ENCODE measurements at regions not wholly inside any gene's neighbourhood (a gene's known extent, or its start where the extent isn't known, plus 50 kb on each side); places are given as distances from the start of the nearest gene placed in this dataset.

GRCh38 chr7:28231176-28231575, 50.6 kb upstream of the JAZF1 start:
- DNase-seq (ENCODE audit: low spot score) = no peak

DNA sequence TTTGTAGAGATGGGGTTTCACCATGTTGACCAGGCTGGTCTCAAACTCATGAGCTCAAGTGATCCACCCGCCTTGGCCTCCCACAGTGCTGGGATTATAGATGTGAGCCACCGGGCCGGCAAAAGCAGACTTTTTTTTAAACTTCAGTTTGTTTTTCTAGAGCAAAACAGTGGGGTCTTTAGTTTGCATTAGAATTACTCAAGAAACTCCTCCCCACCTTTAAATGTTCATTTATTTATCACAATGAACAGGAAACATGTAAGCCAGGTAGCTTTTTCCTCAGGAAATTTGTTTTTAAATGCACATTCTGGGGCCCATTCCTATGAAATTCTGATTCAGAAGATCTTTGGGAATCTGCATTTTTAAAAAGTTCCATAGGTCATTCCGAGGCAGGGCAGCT, 56.0 kb upstream of the JAZF1 start:
- DNase-seq (ENCODE audit: low spot score) = no peak

DNA sequence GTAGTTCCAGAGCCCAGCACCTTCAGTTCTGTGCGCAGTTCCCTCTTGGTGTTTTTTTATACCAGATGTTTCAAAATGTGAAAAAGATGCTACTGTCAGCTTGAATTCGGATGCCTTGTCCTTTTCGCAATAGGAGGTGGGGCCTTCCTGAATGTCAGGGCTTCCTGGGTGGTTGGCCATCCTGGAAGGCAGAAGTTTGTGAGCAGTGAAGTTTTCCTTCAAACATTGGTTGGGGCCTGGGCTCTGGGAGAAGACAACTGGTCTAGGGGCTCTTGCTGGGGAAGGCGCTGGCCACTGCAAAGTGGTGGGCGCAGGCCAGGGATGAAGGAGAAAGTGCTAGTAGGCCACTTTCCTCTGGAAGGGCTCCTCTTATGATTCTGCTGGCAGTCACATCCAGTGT, 56.8 kb upstream of the JAZF1 start:
- no peak for DNase-seq (ENCODE audit: low spot score)

GRCh38 chr7:28239823-28240204, 59.2 kb upstream of the JAZF1 start:
- DNase-seq (ENCODE audit: low spot score) = no peak

DNA sequence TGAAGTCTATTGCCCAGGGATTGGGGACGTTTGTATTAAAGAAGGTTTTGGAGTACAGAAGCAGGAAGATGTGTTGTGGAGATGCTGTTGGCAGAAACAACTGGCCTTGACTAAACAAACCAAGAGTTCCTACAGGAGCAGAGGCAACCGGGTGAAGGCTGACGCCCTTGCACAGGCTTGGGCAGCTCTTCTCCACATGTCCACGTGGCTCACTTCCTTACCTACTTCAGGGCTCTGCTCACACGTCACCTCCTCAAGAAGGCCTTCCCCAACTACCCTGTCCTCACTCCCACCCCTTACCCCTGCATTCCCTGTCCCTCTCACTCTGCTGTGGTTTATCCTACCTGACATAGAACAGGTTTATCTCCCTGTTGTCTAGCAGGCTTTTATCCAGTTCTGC, 59.9 kb upstream of the JAZF1 start:
- no peak for DNase-seq (ENCODE audit: low spot score)

DNA sequence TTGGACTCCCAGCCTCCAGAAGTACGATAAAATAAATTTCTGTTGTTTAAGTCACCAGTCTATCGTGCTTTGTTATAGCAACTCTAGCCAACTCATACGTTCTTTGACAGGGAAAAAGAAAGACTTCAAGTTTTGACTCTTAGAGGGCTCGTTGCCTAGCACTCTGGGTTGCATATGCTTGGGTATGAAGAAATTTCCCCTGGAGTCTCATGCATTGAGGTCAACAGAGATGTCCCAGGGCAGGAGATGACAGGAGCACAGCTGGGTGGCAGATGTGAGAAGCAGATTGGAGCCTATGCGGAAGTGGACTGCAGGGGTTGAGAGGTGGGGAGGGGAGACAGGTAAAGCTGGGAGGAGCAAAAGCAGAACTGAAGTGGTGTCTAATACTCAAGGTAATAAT, 63.3 kb upstream of the JAZF1 start:
- DNase-seq (ENCODE audit: low spot score) = no peak

- DNase-seq (ENCODE audit: low spot score) = no peak
Observed at GRCh38 chr7:28245123-28245878, 64.7 kb upstream of the JAZF1 start.

GRCh38 chr7:28246921-28247461, 66.4 kb upstream of the JAZF1 start:
- no peak for DNase-seq (ENCODE audit: low spot score)

- no peak for DNase-seq (ENCODE audit: low spot score)
Observed at GRCh38 chr7:28258240-28258639, 77.6 kb upstream of the JAZF1 start.

GRCh38 chr7:28260969-28261368, 80.4 kb upstream of the JAZF1 start:
- no peak for DNase-seq (ENCODE audit: low spot score)

DNA sequence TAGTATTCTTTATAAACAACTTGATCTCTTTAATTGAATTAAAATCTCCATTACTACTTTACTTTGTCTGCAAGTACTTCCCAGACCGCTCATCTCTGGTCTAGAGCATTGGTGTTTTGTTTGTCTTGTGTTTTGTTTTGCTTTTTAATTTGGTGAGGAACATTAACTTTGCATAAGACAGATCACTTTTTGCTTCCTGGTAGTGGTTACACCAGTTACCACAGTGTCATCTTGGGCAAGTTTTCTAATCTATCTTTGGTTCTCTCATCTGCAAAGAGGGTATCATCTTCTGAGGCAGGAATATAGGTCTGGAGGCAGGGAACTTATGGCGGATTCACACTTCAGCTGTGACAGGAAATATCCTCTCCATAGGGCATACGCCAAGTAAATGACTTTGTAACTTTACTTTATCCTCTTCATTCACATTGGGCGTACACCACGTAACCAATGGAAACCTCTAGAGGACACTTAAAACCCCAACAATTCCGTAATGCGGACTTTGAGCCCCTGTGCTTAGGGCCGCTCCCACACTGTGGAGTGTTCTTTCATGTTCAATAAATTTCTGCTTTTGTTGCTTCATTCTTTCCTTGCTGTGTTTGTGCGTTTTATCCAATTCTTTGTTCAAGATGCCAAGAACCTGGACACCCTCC, 83.2 kb upstream of the JAZF1 start:
- DNase-seq (ENCODE audit: low spot score) = no peak

- DNase-seq (ENCODE audit: low spot score) = no peak
Observed at GRCh38 chr7:28266402-28266801, 85.8 kb upstream of the JAZF1 start.

GRCh38 chr7:28267012-28267411, 86.4 kb upstream of the JAZF1 start:
- no peak for DNase-seq (ENCODE audit: low spot score)

DNA sequence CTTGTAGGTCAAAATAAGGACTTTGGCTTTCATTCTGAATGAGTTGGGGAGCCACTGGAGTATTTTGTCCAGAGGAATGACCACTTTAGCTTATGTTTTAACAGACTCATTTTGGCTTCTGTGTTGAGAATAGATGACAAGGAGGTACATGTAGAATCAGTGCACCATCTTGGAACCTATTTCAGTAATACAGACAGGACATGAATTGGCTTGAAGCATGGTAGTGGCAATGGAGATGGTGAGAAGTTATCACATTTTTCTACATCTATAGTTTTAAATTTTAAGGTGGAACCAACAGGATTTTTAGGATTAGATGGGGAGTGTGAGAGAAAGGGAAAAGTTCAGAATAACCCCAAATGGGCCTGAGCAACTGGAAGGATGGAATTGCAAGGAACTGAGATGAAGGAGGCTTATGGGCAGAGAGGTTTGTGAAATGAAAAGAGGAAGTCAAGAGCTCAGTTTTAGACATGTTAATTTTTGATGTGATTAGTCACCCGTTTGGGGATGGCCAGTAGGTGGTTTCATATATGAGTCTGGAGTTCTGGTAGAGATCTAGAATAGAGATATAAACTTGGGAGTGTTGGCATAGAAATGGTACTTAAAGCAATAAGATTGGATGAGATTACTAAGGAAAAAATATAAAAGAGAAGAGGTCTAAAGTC, 89.2 kb upstream of the JAZF1 start:
- no peak for DNase-seq (ENCODE audit: low spot score)

- no peak for DNase-seq (ENCODE audit: low spot score)
Observed at GRCh38 chr7:28270536-28270935, 89.9 kb upstream of the JAZF1 start.

DNA sequence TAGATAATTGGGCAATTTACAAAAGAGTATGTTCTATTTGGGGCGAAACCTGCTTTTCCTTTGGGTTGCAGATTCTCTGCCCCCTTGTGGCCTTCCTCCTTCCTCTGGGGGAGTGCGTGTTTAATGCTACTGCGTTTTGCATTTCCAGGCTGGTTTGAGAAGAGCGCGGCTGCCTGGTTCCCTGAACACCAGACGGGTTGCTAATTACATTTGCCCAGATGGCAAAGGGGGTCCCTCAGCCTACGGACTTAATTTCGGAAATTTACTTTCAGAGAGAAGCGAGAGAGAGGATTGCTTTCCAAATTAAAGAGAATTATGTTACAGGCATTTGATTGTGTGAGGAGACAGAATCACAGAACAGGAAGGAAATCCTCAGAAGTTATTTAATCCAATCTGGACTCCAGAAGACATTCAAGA, 91.9 kb upstream of the JAZF1 start:
- peak; percentile 44 for DNase-seq (ENCODE audit: low spot score)

GRCh38 chr7:28276298-28276697, 95.7 kb upstream of the JAZF1 start:
- DNase-seq (ENCODE audit: low spot score) = no peak

GRCh38 chr7:28277364-28277763, 96.8 kb upstream of the JAZF1 start:
- no peak for DNase-seq (ENCODE audit: low spot score)

DNA sequence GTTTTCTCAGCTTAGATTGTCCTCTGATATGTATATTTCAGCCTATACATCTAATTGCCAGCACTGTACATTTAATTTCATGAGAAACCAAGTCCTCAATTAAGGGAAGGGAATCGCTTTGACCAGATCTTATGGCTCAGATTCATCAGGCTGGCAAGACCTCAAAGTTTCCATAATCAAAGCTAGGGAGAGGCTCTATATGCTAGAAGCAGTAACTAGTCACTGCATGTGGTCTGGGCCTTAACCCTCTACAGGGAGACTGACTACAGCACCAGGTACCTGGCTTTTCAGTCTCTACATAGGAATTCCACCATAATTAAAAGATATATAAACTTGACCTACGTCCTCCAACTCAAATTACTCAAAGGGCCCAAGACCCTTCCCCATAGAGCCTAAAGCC, 97.4 kb upstream of the JAZF1 start:
- DNase-seq (ENCODE audit: low spot score) = no peak

- no peak for DNase-seq (ENCODE audit: low spot score)
Observed at GRCh38 chr7:28280516-28280915, 99.9 kb upstream of the JAZF1 start.

- no peak for DNase-seq (ENCODE audit: low spot score)
Observed at GRCh38 chr7:28290496-28290895, 109.9 kb upstream of the JAZF1 start.

DNA sequence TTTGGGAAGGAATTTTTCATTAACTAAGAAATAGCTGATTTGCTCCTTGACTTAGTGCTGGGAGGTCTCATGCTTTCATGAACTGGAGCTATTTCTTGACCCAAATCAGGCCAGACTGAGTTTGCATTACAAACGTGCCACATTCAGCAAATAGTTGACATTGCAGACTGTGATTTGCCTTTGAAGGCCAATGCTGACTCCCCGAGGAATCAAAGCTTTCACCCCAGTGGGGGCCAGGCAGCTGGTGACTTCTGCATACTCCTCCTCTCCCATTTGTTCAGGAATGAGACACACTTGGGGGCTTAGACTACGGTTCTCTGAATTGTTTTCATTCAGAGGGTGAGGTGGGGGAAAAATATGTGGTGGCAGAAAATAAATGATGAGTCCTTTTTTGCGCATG, 111.0 kb upstream of the JAZF1 start:
- DNase-seq (ENCODE audit: low spot score) = no peak

Measured in putamen (tissue), 1 donor.